ENCODE measurements at regions not wholly inside any gene's neighbourhood (a gene's known extent, or its start where the extent isn't known, plus 50 kb on each side); places are given as distances from the start of the nearest gene placed in this dataset.

DNA sequence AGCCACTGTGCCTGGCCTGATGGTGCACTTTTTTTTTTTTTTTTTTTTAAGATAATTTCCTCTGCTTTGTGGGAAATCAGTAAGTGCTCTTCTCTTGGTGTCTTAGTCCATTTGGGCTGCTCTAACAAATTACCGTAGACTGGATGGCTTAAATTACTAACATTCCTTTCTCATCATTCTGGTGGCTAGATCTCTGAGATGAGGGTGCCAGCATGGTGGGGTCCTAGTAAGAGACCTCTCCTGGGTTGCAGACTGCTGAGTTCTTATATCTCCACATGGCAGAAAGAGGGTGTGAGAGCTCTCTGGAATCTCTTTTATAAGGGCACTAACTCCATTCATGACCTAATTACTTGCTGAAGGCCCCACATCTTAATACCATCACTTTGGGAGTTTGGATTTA is 133.9 kb upstream of the ANKRD55 start:
- TF ChIP-seq, protein P1, sequence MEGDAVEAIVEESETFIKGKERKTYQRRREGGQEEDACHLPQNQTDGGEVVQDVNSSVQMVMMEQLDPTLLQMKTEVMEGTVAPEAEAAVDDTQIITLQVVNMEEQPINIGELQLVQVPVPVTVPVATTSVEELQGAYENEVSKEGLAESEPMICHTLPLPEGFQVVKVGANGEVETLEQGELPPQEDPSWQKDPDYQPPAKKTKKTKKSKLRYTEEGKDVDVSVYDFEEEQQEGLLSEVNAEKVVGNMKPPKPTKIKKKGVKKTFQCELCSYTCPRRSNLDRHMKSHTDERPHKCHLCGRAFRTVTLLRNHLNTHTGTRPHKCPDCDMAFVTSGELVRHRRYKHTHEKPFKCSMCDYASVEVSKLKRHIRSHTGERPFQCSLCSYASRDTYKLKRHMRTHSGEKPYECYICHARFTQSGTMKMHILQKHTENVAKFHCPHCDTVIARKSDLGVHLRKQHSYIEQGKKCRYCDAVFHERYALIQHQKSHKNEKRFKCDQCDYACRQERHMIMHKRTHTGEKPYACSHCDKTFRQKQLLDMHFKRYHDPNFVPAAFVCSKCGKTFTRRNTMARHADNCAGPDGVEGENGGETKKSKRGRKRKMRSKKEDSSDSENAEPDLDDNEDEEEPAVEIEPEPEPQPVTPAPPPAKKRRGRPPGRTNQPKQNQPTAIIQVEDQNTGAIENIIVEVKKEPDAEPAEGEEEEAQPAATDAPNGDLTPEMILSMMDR (conservative IDR thresholded peaks at IDR 0.05) = no peak
- TF ChIP-seq EZH2 (IDR thresholded peaks at IDR 0.05; ENCODE audit: low read depth) = no peak

All from PC-9 (cell line).